ENCODE measurements at regions not wholly inside any gene's neighbourhood (a gene's known extent, or its start where the extent isn't known, plus 50 kb on each side); places are given as distances from the start of the nearest gene placed in this dataset.

GRCh38 chr13:78160793-78161192 lies 242.2 kb upstream of the EDNRB start:
- Histone ChIP-seq H3K9ac (ENCODE audit: low read depth in 2 of 2, low read length in 2 of 2) (no peak overlapping the region), H3K4me1 (no peaks in the 10 kb centered on the region), H3K27me3 (no peaks in the 10 kb centered on the region), H3K36me3 (no peaks in the 10 kb centered on the region), H3K4me3 (no peak overlapping the region), H3K27ac (no peak overlapping the region), H3K9me3 (no peaks in the 10 kb centered on the region)
- DNase-seq, result no peak
- no peak for TF ChIP-seq CTCF (IDR thresholded peaks at IDR 0.05)
- intact Hi-C loops (cut with DNase I), result no loop called here

GRCh38 chr13:78152415-78152814 lies 233.8 kb upstream of the EDNRB start:
- intact Hi-C loops (cut with DNase I), result no loop called here
- Histone ChIP-seq H3K36me3 (no peaks in the 10 kb centered on the region), H3K9ac (ENCODE audit: low read depth in 2 of 2, low read length in 2 of 2) (no peak overlapping the region), H3K9me3 (no peaks in the 10 kb centered on the region), H3K4me1 (no peaks in the 10 kb centered on the region), H3K27ac (no peak overlapping the region), H3K27me3 (no peaks in the 10 kb centered on the region), H3K4me3 (no peak overlapping the region)
- no peak for TF ChIP-seq CTCF (IDR thresholded peaks at IDR 0.05)
- no peak for DNase-seq

GRCh38 chr13:78147905-78148304 lies 229.3 kb upstream of the EDNRB start:
- Histone ChIP-seq H3K4me3 (no peak overlapping the region), H3K4me1 (no peaks in the 10 kb centered on the region), H3K9me3 (no peaks in the 10 kb centered on the region), H3K27ac (no peak overlapping the region), H3K27me3 (no peaks in the 10 kb centered on the region), H3K36me3 (no peaks in the 10 kb centered on the region), H3K9ac (ENCODE audit: low read depth in 2 of 2, low read length in 2 of 2) (no peak overlapping the region)
- DNase-seq, result no peak
- TF ChIP-seq CTCF (IDR thresholded peaks at IDR 0.05), result no peak
- intact Hi-C loops (cut with DNase I), result no loop called here

- Histone ChIP-seq H3K9me3 (no peaks in the 10 kb centered on the region), H3K27ac (no peak overlapping the region), H3K27me3 (no peaks in the 10 kb centered on the region), H3K4me1 (no peaks in the 10 kb centered on the region), H3K4me3 (no peak overlapping the region), H3K9ac (ENCODE audit: low read depth in 2 of 2, low read length in 2 of 2) (no peak overlapping the region), H3K36me3 (no peaks in the 10 kb centered on the region)
- no peak for TF ChIP-seq CTCF (IDR thresholded peaks at IDR 0.05)
- intact Hi-C loops (cut with DNase I), result no loop called here
- no peak for DNase-seq
Measured at GRCh38 chr13:78145276-78145675, 226.6 kb upstream of the EDNRB start.

GRCh38 chr13:78139765-78140164 lies 221.1 kb upstream of the EDNRB start:
- intact Hi-C loops (cut with DNase I), result loop anchor here (5.0 kb wide), 1 partner anchor 838 kb away; no protein-coding TSS in a partner anchor
- no peak for DNase-seq
- no peaks in the 10 kb centered on the region for H3K27me3 ChIP-seq
- no peak overlapping the region for H3K9ac ChIP-seq (ENCODE audit: low read depth in 2 of 2, low read length in 2 of 2)
- no peak overlapping the region for H3K27ac ChIP-seq
- H3K9me3 ChIP-seq, result no peaks in the 10 kb centered on the region
- TF ChIP-seq CTCF (IDR thresholded peaks at IDR 0.05), result no peak
- no peak overlapping the region for H3K4me3 ChIP-seq
- no peaks in the 10 kb centered on the region for H3K36me3 ChIP-seq
- no peaks in the 10 kb centered on the region for H3K4me1 ChIP-seq

GRCh38 chr13:78138756-78139155 lies 220.1 kb upstream of the EDNRB start:
- Histone ChIP-seq H3K27ac (no peak overlapping the region), H3K27me3 (no peaks in the 10 kb centered on the region), H3K36me3 (no peaks in the 10 kb centered on the region), H3K4me1 (no peaks in the 10 kb centered on the region), H3K9ac (ENCODE audit: low read depth in 2 of 2, low read length in 2 of 2) (no peak overlapping the region), H3K9me3 (no peaks in the 10 kb centered on the region), H3K4me3 (no peak overlapping the region)
- no peak for TF ChIP-seq CTCF (IDR thresholded peaks at IDR 0.05)
- intact Hi-C loops (cut with DNase I), result loop anchor here (5.0 kb wide), 1 partner anchor 839 kb away; no protein-coding TSS in a partner anchor
- DNase-seq, result no peak

Measured in colonic mucosa (tissue), 4 donors.